Endothelial cell (in vitro differentiated cells): ENCODE measurements at regions not wholly inside any gene's neighbourhood (a gene's known extent, or its start where the extent isn't known, plus 50 kb on each side); places are given as distances from the start of the nearest gene placed in this dataset.

Experiments used
- DNase-seq: peaks from one replicate; pipeline ENCODE4 v3.0.0; 2021; ENCODE audit warnings: low spot score
- H3K27ac Mint-ChIP-seq: one replicate; pipeline ENCODE4 v1.8.0; 2021; ENCODE audit warnings: mixed read lengths, inconsistent platforms; ENCODE audit not compliant: unreplicated experiment
- H3K27me3 Mint-ChIP-seq: one replicate; pipeline ENCODE4 v1.8.0; 2021; ENCODE audit warnings: mild to moderate bottlenecking, moderate library complexity, mixed read lengths, inconsistent platforms; ENCODE audit not compliant: unreplicated experiment
- H3K36me3 Mint-ChIP-seq: one replicate; pipeline ENCODE4 v1.8.0; 2021; ENCODE audit warnings: mild to moderate bottlenecking, low read depth, mixed read lengths, inconsistent platforms; ENCODE audit not compliant: unreplicated experiment
- H3K4me1 Mint-ChIP-seq: one replicate; pipeline ENCODE4 v1.8.0; 2021; ENCODE audit warnings: mild to moderate bottlenecking, mixed read lengths, inconsistent platforms; ENCODE audit not compliant: unreplicated experiment
- H3K4me3 Mint-ChIP-seq: one replicate; pipeline ENCODE4 v1.8.0; 2021; ENCODE audit warnings: mild to moderate bottlenecking, mixed read lengths, inconsistent platforms; ENCODE audit not compliant: unreplicated experiment
- H3K9me3 Mint-ChIP-seq: one replicate; pipeline ENCODE4 v1.8.0; 2021; ENCODE audit warnings: mixed read lengths, inconsistent platforms; ENCODE audit not compliant: unreplicated experiment
- CTCF ChIP-seq: fragments of 200-600 bp; sonication (generic); IDR thresholded peaks from one replicate; pipeline ENCODE4 v1.5.0; 2021; ENCODE audit warnings: antibody characterized with exemption; ENCODE audit not compliant: unreplicated experiment

- no peak for TF ChIP-seq CTCF
- Mint-ChIP-seq H3K27me3 (no peaks in the 10 kb centered on the region), H3K36me3 (no peaks in the 10 kb centered on the region), H3K27ac (no peak overlapping the region), H3K4me1 (peaks cover 18% of the 10 kb centered on the region), H3K4me3 (no peak overlapping the region), H3K9me3 (no peaks in the 10 kb centered on the region)
- DNase-seq, result no peak
Measured at GRCh38 chr5:84628918-84629317, 244.2 kb upstream of the EDIL3 start.

GRCh38 chr5:84623019-84623418, 238.3 kb upstream of the EDIL3 start:
- no peak for DNase-seq
- Mint-ChIP-seq H3K27ac (no peak overlapping the region), H3K27me3 (no peaks in the 10 kb centered on the region), H3K36me3 (no peaks in the 10 kb centered on the region), H3K4me3 (no peak overlapping the region), H3K4me1 (peaks cover 18% of the 10 kb centered on the region), H3K9me3 (no peaks in the 10 kb centered on the region)
- TF ChIP-seq CTCF, result no peak

GRCh38 chr5:84622461-84622860, 237.8 kb upstream of the EDIL3 start:
- H3K9me3 Mint-ChIP-seq, result no peaks in the 10 kb centered on the region
- H3K36me3 Mint-ChIP-seq, result no peaks in the 10 kb centered on the region
- H3K4me1 Mint-ChIP-seq, result peaks cover 14% of the 10 kb centered on the region
- no peak for TF ChIP-seq CTCF
- H3K27me3 Mint-ChIP-seq, result no peaks in the 10 kb centered on the region
- no peak for DNase-seq
- H3K4me3 Mint-ChIP-seq, result no peak overlapping the region
- H3K27ac Mint-ChIP-seq, result no peak overlapping the region

- Mint-ChIP-seq H3K4me3 (no peak overlapping the region), H3K36me3 (no peaks in the 10 kb centered on the region), H3K27me3 (no peaks in the 10 kb centered on the region), H3K9me3 (no peaks in the 10 kb centered on the region), H3K4me1 (peaks cover 3% of the 10 kb centered on the region), H3K27ac (no peak overlapping the region)
- TF ChIP-seq CTCF, result no peak
- DNase-seq, result no peak
Measured at GRCh38 chr5:84618262-84618661, 233.6 kb upstream of the EDIL3 start.

- no peak overlapping the region for H3K27ac Mint-ChIP-seq
- TF ChIP-seq CTCF, result no peak
Measured at GRCh38 chr5:84614906-84615305, 230.2 kb upstream of the EDIL3 start.

More at GRCh38 chr5:84614906-84615305, 230.2 kb upstream of the EDIL3 start:
- Mint-ChIP-seq H3K9me3 (no peaks in the 10 kb centered on the region), H3K27me3 (no peaks in the 10 kb centered on the region), H3K4me1 (no peaks in the 10 kb centered on the region), H3K4me3 (no peak overlapping the region), H3K36me3 (no peaks in the 10 kb centered on the region)
- no peak for DNase-seq
